Tibial nerve (tissue), 4 donors: ENCODE measurements at regions not wholly inside any gene's neighbourhood (a gene's known extent, or its start where the extent isn't known, plus 50 kb on each side); places are given as distances from the start of the nearest gene placed in this dataset.

Source experiments
- DNase-seq, 2 donors: peaks; one replicate each; pipeline ENCODE4 v3.0.0-alpha.2; 2019; ENCODE audit warnings: low spot score in 2 of 2
- H3K27ac ChIP-seq, 4 donors: fragments of 200-600 bp; sonication (generic) in 3 of 4; one replicate each; pipeline ENCODE4 v1.5.1; 2017 to 2019; ENCODE audit warnings: mild to moderate bottlenecking in 1 of 4
- H3K27me3 ChIP-seq, 2 donors: fragments of 200-600 bp; sonication (generic) in 1 of 2; one replicate each; pipeline versions ENCODE4 v1.5.1 to v1.6.0; 2017 to 2019
- H3K36me3 ChIP-seq, 3 donors: fragments of 200-600 bp; sonication (generic); one replicate each; pipeline ENCODE4 v1.5.1; 2018 to 2019
- H3K4me1 ChIP-seq, 4 donors: fragments of 200-600 bp; sonication (generic) in 3 of 4; one replicate each; pipeline ENCODE4 v1.5.1; 2017 to 2019
- H3K4me3 ChIP-seq, 4 donors: fragments of 200-600 bp; sonication (generic) in 3 of 4; one replicate each; pipeline ENCODE4 v1.5.1; 2017 to 2019; ENCODE audit warnings: mild to moderate bottlenecking in 1 of 4, moderate library complexity in 1 of 4
- H3K9me3 ChIP-seq, 4 donors: fragments of 200-600 bp; sonication (generic) in 3 of 4; one replicate each; pipeline ENCODE4 v1.5.1; 2017 to 2019
- CTCF ChIP-seq, 5 experiments: fragments of 200-600 bp in 3 of 5; fragments of 450-650 bp in 2 of 5; sonication (generic) in 3 of 5; IDR thresholded peaks; one replicate each; pipeline ENCODE4 v1.5.1; 2016 to 2019; ENCODE audit warnings: antibody characterized with exemption in 5 of 5, mild to moderate bottlenecking in 3 of 5, moderate library complexity in 2 of 5
- EP300 ChIP-seq, 2 donors: sonication (generic); formaldehyde crosslinking; IDR thresholded peaks; one replicate each; pipeline ENCODE4 v1.6.1; 2017; ENCODE audit warnings: antibody characterized with exemption in 2 of 2, mild to moderate bottlenecking in 1 of 2
- POLR2A ChIP-seq, 2 donors: fragments of 450-650 bp; IDR thresholded peaks; one replicate each; pipeline ENCODE4 v1.6.1; 2017; ENCODE audit warnings: antibody characterized with exemption in 2 of 2, mild to moderate bottlenecking in 2 of 2, moderate library complexity in 2 of 2
- WGBS, 2 donors: methylation state at CpG; one replicate each; pipeline ENCODE4 v1.1.5; 2018; 5-methylcytosine and 5-hydroxymethylcytosine counted together

GRCh38 chr11:103668859-103669258 is 367.6 kb upstream of the DDI1 start:
- no peak for DNase-seq
- no peaks in the 10 kb centered on the region for H3K27me3 ChIP-seq
- 75 to 97% methylated on average over 2 of the region's 2 CpGs for WGBS, 2 donors
- H3K9me3 ChIP-seq, result no peaks in the 10 kb centered on the region
- H3K4me3 ChIP-seq, result no peak overlapping the region
- H3K27ac ChIP-seq, result no peak overlapping the region
- H3K4me1 ChIP-seq, result no peaks in the 10 kb centered on the region
- H3K36me3 ChIP-seq, result no peaks in the 10 kb centered on the region
- no peak for TF ChIP-seq EP300 (IDR thresholded peaks at IDR 0.05)

GRCh38 chr11:103671143-103671651 is 365.2 kb upstream of the DDI1 start:
- Histone ChIP-seq H3K36me3 (no peaks in the 10 kb centered on the region), H3K4me1 (no peaks in the 10 kb centered on the region), H3K9me3 (no peaks in the 10 kb centered on the region), H3K27me3 (no peaks in the 10 kb centered on the region), H3K4me3 (no peak overlapping the region), H3K27ac (no peak overlapping the region)
- DNase-seq, result no peak
- no peak for TF ChIP-seq CTCF (IDR thresholded peaks at IDR 0.05)
- no peak for TF ChIP-seq POLR2A (IDR thresholded peaks at IDR 0.05)
- TF ChIP-seq EP300 (IDR thresholded peaks at IDR 0.05), result no peak
- WGBS, 2 donors, result 59 to 64% methylated on average over 2 of the region's 2 CpGs

GRCh38 chr11:103673773-103674172 is 362.7 kb upstream of the DDI1 start:
- Histone ChIP-seq H3K4me3 (no peak overlapping the region), H3K27me3 (no peaks in the 10 kb centered on the region), H3K9me3 (no peaks in the 10 kb centered on the region), H3K36me3 (no peaks in the 10 kb centered on the region), H3K4me1 (no peaks in the 10 kb centered on the region), H3K27ac (no peak overlapping the region)
- 49 to 58% methylated on average over 2 of the region's 2 CpGs for WGBS, 2 donors
- no peak for TF ChIP-seq POLR2A (IDR thresholded peaks at IDR 0.05)
- no peak for TF ChIP-seq EP300 (IDR thresholded peaks at IDR 0.05)
- TF ChIP-seq CTCF (IDR thresholded peaks at IDR 0.05), result no peak
- DNase-seq, result no peak

GRCh38 chr11:103676413-103676812 is 360.0 kb upstream of the DDI1 start:
- no peaks in the 10 kb centered on the region for H3K27me3 ChIP-seq
- no peak overlapping the region for H3K4me3 ChIP-seq
- no peak overlapping the region for H3K27ac ChIP-seq
- no peaks in the 10 kb centered on the region for H3K4me1 ChIP-seq
- WGBS, 2 donors, result 57 to 61% methylated on average over 1 of the region's 1 CpG
- DNase-seq, result no peak
- H3K36me3 ChIP-seq, result no peaks in the 10 kb centered on the region
- TF ChIP-seq CTCF (IDR thresholded peaks at IDR 0.05) (no peak), POLR2A (IDR thresholded peaks at IDR 0.05) (no peak), EP300 (IDR thresholded peaks at IDR 0.05) (no peak)
- no peaks in the 10 kb centered on the region for H3K9me3 ChIP-seq

- DNase-seq, result no peak
- no peaks in the 10 kb centered on the region for H3K36me3 ChIP-seq
- no peak overlapping the region for H3K27ac ChIP-seq
- peaks cover 0 to 15% (median 0%) of the 10 kb centered on the region in 4 donors for H3K4me1 ChIP-seq
- TF ChIP-seq CTCF (IDR thresholded peaks at IDR 0.05) (no peak), POLR2A (IDR thresholded peaks at IDR 0.05) (no peak), EP300 (IDR thresholded peaks at IDR 0.05) (no peak)
- H3K4me3 ChIP-seq, result no peak overlapping the region
- no peaks in the 10 kb centered on the region for H3K9me3 ChIP-seq
- WGBS, 2 donors, result 33 to 48% methylated on average over 1 of the region's 1 CpG
- H3K27me3 ChIP-seq, result no peaks in the 10 kb centered on the region
Measured at GRCh38 chr11:103680826-103681225, 355.6 kb upstream of the DDI1 start.

- no peak for TF ChIP-seq CTCF (IDR thresholded peaks at IDR 0.05)
- peaks cover 0 to 15% (median 0%) of the 10 kb centered on the region in 4 donors for H3K4me1 ChIP-seq
- H3K9me3 ChIP-seq, result no peaks in the 10 kb centered on the region
- peak overlapping the region in 2 of 4 donors; percentile 4 to 15 for H3K27ac ChIP-seq
- no peak for DNase-seq
- 68 to 69% methylated on average over 7 of the region's 7 CpGs for WGBS, 2 donors
- H3K4me3 ChIP-seq, result no peak overlapping the region
- H3K27me3 ChIP-seq, result no peaks in the 10 kb centered on the region
- H3K36me3 ChIP-seq, result no peaks in the 10 kb centered on the region
Measured at GRCh38 chr11:103681855-103682254, 354.6 kb upstream of the DDI1 start.
